HL-60 (cell line): ENCODE measurements at regions not wholly inside any gene's neighbourhood (a gene's known extent, or its start where the extent isn't known, plus 50 kb on each side); places are given as distances from the start of the nearest gene placed in this dataset.

Experiments used
- POLR2AphosphoS5 ChIP-seq: IDR thresholded peaks from 2 replicates; pipeline ENCODE4 v1.6.1; 2012; ENCODE audit warnings: low read depth
- SPI1 ChIP-seq: IDR thresholded peaks from 2 replicates; pipeline ENCODE4 v1.6.1; 2012; ENCODE audit warnings: low read depth, mild to moderate bottlenecking, borderline replicate concordance
- TF ChIP-seq, protein P1 (sequence below): IDR thresholded peaks from one replicate; pipeline ENCODE4 v1.5.1; 2011; ENCODE audit warnings: low read length, control low read depth, inconsistent platforms; ENCODE audit not compliant: insufficient read depth

DNA sequence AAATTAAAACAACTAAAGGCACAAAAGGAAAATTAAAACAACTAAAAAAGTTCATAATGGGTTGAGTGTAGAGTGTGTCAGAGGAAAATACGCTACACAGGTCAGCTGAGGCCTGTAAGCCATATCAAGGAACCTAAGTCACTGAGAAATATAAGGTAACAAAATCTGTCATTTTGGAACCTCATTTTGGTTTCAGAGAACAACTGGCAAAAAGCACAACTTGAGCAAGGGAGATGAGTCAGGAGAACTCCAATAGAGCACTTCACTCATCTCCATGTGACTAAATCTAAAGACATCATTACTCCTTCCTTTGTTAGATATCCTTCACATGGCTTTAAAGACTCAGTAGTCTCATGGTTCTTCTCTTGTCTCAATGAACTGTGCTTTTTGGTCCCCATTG is 269.4 kb upstream of the POU5F2 start:
- TF ChIP-seq, protein P1, sequence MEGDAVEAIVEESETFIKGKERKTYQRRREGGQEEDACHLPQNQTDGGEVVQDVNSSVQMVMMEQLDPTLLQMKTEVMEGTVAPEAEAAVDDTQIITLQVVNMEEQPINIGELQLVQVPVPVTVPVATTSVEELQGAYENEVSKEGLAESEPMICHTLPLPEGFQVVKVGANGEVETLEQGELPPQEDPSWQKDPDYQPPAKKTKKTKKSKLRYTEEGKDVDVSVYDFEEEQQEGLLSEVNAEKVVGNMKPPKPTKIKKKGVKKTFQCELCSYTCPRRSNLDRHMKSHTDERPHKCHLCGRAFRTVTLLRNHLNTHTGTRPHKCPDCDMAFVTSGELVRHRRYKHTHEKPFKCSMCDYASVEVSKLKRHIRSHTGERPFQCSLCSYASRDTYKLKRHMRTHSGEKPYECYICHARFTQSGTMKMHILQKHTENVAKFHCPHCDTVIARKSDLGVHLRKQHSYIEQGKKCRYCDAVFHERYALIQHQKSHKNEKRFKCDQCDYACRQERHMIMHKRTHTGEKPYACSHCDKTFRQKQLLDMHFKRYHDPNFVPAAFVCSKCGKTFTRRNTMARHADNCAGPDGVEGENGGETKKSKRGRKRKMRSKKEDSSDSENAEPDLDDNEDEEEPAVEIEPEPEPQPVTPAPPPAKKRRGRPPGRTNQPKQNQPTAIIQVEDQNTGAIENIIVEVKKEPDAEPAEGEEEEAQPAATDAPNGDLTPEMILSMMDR: no peak
- TF ChIP-seq POLR2AphosphoS5: no peak
- no peak for TF ChIP-seq SPI1
